Large intestine (tissue), 3 donors: ENCODE measurements at regions not wholly inside any gene's neighbourhood (a gene's known extent, or its start where the extent isn't known, plus 50 kb on each side); places are given as distances from the start of the nearest gene placed in this dataset.

ENCODE experiments used
- DNase-seq, 2 donors: peaks; one replicate each; pipeline versions ENCODE4 v3.0.0 to v3.0.0-alpha.2; 2013
- H3K27ac ChIP-seq: one replicate; pipeline ENCODE4 v1.5.1; 2013; ENCODE audit warnings: low read length
- H3K27me3 ChIP-seq: 2 replicates; pipeline ENCODE4 v1.6.1; 2013; ENCODE audit warnings: low read length; ENCODE audit not compliant: control insufficient read depth, insufficient read depth
- H3K36me3 ChIP-seq: 2 replicates; pipeline ENCODE4 v1.6.1; 2013; ENCODE audit warnings: low read length; ENCODE audit not compliant: control insufficient read depth, insufficient read depth
- H3K4me1 ChIP-seq: one replicate; pipeline ENCODE4 v1.6.1; 2013; ENCODE audit warnings: low read length; ENCODE audit not compliant: control insufficient read depth, insufficient read depth
- H3K4me3 ChIP-seq: one replicate; pipeline ENCODE4 v1.5.1; 2013; ENCODE audit warnings: low read length
- H3K9me3 ChIP-seq: one replicate; pipeline ENCODE4 v1.6.1; 2013; ENCODE audit warnings: mild to moderate bottlenecking, low read depth, low read length, moderate library complexity; ENCODE audit not compliant: control insufficient read depth
- WGBS: methylation state at CpG from one replicate; pipeline ENCODE4 v1.1.5; 2013; ENCODE audit warnings: low lambda C conversion rate; ENCODE audit not compliant: insufficient coverage; 5-methylcytosine and 5-hydroxymethylcytosine counted together

DNA sequence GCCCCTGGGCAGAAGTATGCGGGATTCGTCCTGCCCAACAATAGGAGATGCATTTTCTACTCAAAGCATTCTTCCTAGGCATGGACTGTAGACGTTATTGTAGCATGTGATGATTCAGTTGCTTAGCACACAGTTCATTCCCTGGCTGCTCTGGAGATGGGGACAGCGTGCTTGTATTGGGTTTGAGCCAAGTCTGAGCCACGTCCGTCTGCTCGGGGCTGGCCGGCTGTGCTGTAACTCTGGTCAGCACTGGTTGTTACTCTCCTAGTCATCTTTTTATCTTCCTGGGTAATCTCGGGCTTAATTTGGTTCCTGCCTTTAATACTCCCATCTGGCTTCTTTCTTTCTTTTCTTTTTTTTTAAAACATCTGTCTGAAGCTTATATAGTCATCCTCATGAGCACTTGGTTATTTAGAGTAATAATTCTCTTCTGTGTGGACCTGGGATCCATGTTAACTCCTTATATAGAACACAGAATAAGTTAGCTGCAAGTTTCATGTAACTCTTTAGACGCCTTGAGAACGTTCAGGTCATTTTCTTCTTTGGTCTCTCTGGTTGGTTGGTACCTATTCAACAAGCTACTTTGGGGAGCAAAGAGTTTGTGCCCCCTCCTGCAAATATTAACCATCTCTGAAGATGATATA lies 118.8 kb upstream of the RPS23 start:
- H3K36me3 ChIP-seq: no peaks in the 10 kb centered on the region
- no peak overlapping the region for H3K4me3 ChIP-seq
- no peaks in the 10 kb centered on the region for H3K27me3 ChIP-seq
- H3K9me3 ChIP-seq: no peaks in the 10 kb centered on the region
- DNase-seq: peak; percentile 48 to 62
- no peaks in the 10 kb centered on the region for H3K4me1 ChIP-seq
- no peak overlapping the region for H3K27ac ChIP-seq
- WGBS: 60% methylated on average over 1 of the region's 11 CpGs

- H3K4me1 ChIP-seq: no peaks in the 10 kb centered on the region
- no peaks in the 10 kb centered on the region for H3K27me3 ChIP-seq
- no peak for DNase-seq
- peak overlapping the region; percentile 34 for H3K27ac ChIP-seq
- H3K9me3 ChIP-seq: no peaks in the 10 kb centered on the region
- no CpG with 5 or more reads among the region's 2 CpGs for WGBS
- no peak overlapping the region for H3K4me3 ChIP-seq
- H3K36me3 ChIP-seq: no peaks in the 10 kb centered on the region
Measured at GRCh38 chr5:82396396-82396795, 118.2 kb upstream of the RPS23 start.

GRCh38 chr5:82393951-82394350 lies 115.8 kb upstream of the RPS23 start:
- Histone ChIP-seq H3K9me3 (no peaks in the 10 kb centered on the region), H3K36me3 (no peaks in the 10 kb centered on the region), H3K4me3 (no peak overlapping the region), H3K4me1 (no peaks in the 10 kb centered on the region), H3K27me3 (no peaks in the 10 kb centered on the region), H3K27ac (no peak overlapping the region)
- no peak for DNase-seq
- WGBS: no CpG with 5 or more reads among the region's 3 CpGs

GRCh38 chr5:82390088-82390487 lies 111.9 kb upstream of the RPS23 start:
- 100% methylated on average over 3 of the region's 3 CpGs for WGBS
- no peak overlapping the region for H3K4me3 ChIP-seq

GRCh38 chr5:82389347-82389746 lies 111.2 kb upstream of the RPS23 start:
- WGBS: no CpG with 5 or more reads among the region's 2 CpGs
- H3K27ac ChIP-seq: no peak overlapping the region

More at GRCh38 chr5:82390088-82390487, 111.9 kb upstream of the RPS23 start:
- no peaks in the 10 kb centered on the region for H3K9me3 ChIP-seq
- no peaks in the 10 kb centered on the region for H3K36me3 ChIP-seq
- no peak for DNase-seq
- peaks cover 3% of the 10 kb centered on the region for H3K4me1 ChIP-seq
- H3K27me3 ChIP-seq: no peaks in the 10 kb centered on the region
- H3K27ac ChIP-seq: no peak overlapping the region

DNA sequence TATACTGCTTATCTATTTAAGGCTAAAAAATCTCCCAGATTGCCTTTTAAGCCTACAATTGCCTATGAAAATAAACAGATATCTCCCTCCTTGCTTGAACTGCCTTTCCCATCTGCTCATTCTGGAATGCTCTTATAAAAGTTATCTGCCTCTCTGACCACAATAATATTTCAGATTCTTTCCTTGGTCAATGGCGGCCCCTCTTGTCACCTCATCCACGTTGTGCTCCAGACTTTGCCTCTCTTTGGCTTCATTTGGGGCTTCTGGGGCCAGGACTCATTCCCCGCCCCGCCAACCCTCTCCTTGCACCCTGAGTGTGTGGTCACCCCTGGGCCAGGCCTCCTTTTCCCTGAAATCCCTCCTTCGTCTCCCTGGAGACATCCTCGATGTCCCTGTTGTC lies 110.0 kb upstream of the RPS23 start:
- Histone ChIP-seq H3K9me3 (no peaks in the 10 kb centered on the region), H3K4me3 (no peak overlapping the region), H3K4me1 (peaks cover 3% of the 10 kb centered on the region), H3K27ac (no peak overlapping the region), H3K36me3 (no peaks in the 10 kb centered on the region), H3K27me3 (no peaks in the 10 kb centered on the region)
- WGBS: 80% methylated on average over 1 of the region's 6 CpGs
- DNase-seq: no peak

More at GRCh38 chr5:82389347-82389746, 111.2 kb upstream of the RPS23 start:
- peaks cover 3% of the 10 kb centered on the region for H3K4me1 ChIP-seq
- H3K4me3 ChIP-seq: no peak overlapping the region
- H3K27me3 ChIP-seq: no peaks in the 10 kb centered on the region
- no peaks in the 10 kb centered on the region for H3K9me3 ChIP-seq
- no peaks in the 10 kb centered on the region for H3K36me3 ChIP-seq
- no peak for DNase-seq

GRCh38 chr5:82387819-82388166 lies 109.6 kb upstream of the RPS23 start:
- Histone ChIP-seq H3K27ac (no peak overlapping the region), H3K9me3 (no peaks in the 10 kb centered on the region), H3K4me3 (no peak overlapping the region), H3K27me3 (no peaks in the 10 kb centered on the region), H3K36me3 (no peaks in the 10 kb centered on the region), H3K4me1 (peaks cover 3% of the 10 kb centered on the region)
- WGBS: no CpG with 5 or more reads among the region's 5 CpGs
- DNase-seq: peak in 1 of 2 donors; percentile 27

DNA sequence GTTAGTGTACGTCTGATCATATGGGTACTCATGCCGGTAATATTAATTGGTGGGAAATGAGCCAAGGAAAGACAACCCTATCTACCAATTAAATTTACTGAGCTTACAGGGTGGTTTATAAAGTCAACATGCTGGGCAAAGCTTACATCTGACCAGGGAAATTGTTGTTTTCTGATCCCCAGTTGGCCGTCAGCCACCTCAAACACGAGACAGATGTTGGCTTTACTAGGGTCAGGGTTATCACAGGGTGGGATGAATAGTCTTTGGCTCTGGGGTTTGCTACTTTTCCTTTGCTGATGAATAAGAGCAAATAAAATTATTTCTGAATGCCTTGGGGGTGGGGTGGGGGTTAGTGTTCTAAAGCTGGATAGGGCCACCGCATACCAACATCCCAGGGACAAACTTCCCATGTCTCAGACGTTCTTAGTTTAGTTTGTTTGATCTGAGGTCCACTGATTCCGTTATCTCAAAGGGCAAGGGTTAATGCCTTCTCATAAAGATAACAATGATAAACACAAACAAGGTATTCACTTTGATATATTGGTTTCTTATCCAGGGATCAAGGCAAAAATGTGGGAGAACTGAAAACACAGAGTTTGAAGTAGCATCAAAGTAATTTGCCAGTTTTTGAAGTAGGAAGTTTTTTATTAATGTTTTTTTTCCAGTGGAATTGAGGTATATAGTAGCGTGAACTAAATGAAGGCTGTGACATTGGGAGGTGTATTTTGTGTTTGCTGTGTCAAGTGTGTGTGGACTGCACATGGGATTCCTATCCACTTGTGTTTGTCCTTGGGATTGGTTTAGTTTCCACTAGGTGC lies 109.1 kb upstream of the RPS23 start:
- H3K27me3 ChIP-seq: no peaks in the 10 kb centered on the region
- no peaks in the 10 kb centered on the region for H3K36me3 ChIP-seq
- no peak overlapping the region for H3K27ac ChIP-seq
- H3K4me3 ChIP-seq: no peak overlapping the region
- H3K9me3 ChIP-seq: no peaks in the 10 kb centered on the region
- peaks cover 3% of the 10 kb centered on the region for H3K4me1 ChIP-seq
- WGBS: 14% methylated on average over 1 of the region's 8 CpGs
- DNase-seq: peak in 1 of 2 donors; percentile 39

DNA sequence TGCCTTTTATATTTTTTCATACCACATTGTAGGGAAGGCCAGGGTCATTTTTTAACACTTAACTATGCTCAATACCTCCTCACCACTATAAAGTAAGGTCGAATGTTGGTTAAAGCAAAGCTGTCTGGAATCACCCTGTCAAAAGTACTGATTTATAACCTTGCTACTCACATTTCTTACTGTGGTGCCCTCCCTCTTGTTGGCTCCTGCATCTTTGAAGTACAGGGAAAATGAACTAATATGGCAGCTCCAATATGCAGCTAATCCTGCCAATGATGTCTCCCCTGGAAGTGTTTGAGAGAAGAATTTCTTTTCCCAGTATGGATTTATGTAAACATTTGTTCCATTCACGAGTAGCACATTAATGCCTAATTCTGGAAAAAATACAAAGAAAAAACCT lies 108.4 kb upstream of the RPS23 start:
- H3K27me3 ChIP-seq: no peaks in the 10 kb centered on the region
- no peaks in the 10 kb centered on the region for H3K36me3 ChIP-seq
- no CpG with 5 or more reads among the region's 2 CpGs for WGBS
- H3K4me3 ChIP-seq: no peak overlapping the region
- no peak for DNase-seq
- no peak overlapping the region for H3K27ac ChIP-seq
- no peaks in the 10 kb centered on the region for H3K9me3 ChIP-seq
- peaks cover 3% of the 10 kb centered on the region for H3K4me1 ChIP-seq

DNA sequence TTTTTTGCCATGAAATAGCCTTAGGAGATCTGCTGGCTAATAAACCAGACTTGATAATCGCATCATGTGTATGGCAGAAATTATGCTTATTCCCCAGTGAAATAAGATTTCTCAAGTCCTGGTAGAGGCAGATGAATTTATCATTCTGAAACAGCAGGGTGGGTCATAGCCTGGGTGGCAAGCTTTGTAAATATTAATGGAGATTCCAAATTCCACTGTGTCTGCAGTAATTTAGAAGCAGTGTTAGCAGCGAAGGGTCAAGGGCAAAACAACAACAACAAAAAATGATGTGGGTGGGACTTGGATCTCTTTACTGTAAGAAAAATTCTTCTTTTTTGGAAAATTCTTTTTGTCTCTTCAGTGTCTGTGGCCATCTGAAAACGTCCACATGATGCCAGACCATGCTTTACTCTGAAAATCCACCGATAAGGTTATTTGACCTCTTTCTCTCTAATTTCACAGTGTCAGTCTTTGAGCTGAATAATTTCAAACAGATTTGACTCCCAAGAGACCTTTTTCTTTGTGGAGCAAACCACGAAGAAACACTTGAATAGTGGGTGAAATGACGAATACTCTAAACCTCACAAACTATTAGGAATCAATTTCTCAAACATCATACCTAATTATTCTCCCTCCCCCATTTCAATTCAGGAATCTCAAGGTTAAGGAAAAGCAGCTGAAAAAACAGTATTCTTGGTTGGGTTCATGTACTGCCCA lies 106.0 kb upstream of the RPS23 start:
- Histone ChIP-seq H3K27me3 (no peaks in the 10 kb centered on the region), H3K27ac (no peak overlapping the region), H3K4me3 (no peak overlapping the region), H3K36me3 (no peaks in the 10 kb centered on the region), H3K9me3 (peaks cover 2% of the 10 kb centered on the region), H3K4me1 (peaks cover 3% of the 10 kb centered on the region)
- 83% methylated on average over 2 of the region's 6 CpGs for WGBS
- no peak for DNase-seq
